Motor neuron (in vitro differentiated cells): ENCODE measurements at regions not wholly inside any gene's neighbourhood (a gene's known extent, or its start where the extent isn't known, plus 50 kb on each side); places are given as distances from the start of the nearest gene placed in this dataset.
A peak's percentile ranks its signal among the peaks of the same experiment; 100 is the strongest.
"Not testable (repeated sequence)": the region's sequence is repeated elsewhere in the genome, so short reads cannot be mapped to it uniquely, and the experiment has no call there.

Experiments
- ATAC-seq, 8 experiments: fragments of 200-7000 bp; cut with Tn5 transposase; replicated peaks in 6 of 8; 2 replicates each; pipeline ENCODE4 v1.8.0; 2021; ENCODE audit warnings: mild to moderate bottlenecking in 8 of 8, moderate library complexity in 8 of 8
- H3K27ac ChIP-seq, 2 donors: fragments of 250-450 bp; sonication (Bioruptor Pico); 2 replicates each; pipeline ENCODE4 v1.9.0; 2021; ENCODE audit warnings: antibody characterized with exemption in 2 of 2, mild to moderate bottlenecking in 2 of 2, moderate library complexity in 1 of 2
- H3K4me1 ChIP-seq, 2 donors: fragments of 250-450 bp; sonication (Bioruptor Pico); replicated peaks in 1 of 2; 2 replicates each; pipeline ENCODE4 v1.6.1; 2021; ENCODE audit warnings: antibody characterized with exemption in 2 of 2, mild to moderate bottlenecking in 2 of 2, moderate library complexity in 1 of 2
- H3K4me3 ChIP-seq, 5 donors: fragments of 250-450 bp; sonication (Bioruptor Pico); 2 replicates each; pipeline ENCODE4 v1.9.0; 2021; ENCODE audit warnings: antibody characterized with exemption in 5 of 5, mild to moderate bottlenecking in 5 of 5, moderate library complexity in 4 of 5
- WGBS, 10 experiments: fragments of 450-650 bp; shearing (Covaris generic); methylation state at CpG; one replicate each; pipeline ENCODE4 v1.0.0; 2022; 5-methylcytosine and 5-hydroxymethylcytosine counted together
- in situ Hi-C, 9 experiments: fragments of 400-800 bp; cut with MboI; loops; one replicate each; pipeline ENCODE4 v1.15.0; 2021; ENCODE audit warnings: low sequenced_read_pairs in 9 of 9, low pct_unique_long_range_greater_than_20kb in 2 of 9; ENCODE audit not compliant: unreplicated experiment in 9 of 9

GRCh38 chr2:89982246-89982645 lies 1290.8 kb downstream of the RPIA start:
- H3K27ac ChIP-seq, in situ Hi-C loops, H3K4me3 ChIP-seq, ATAC-seq, H3K4me1 ChIP-seq: not testable (repeated sequence)
- 0 to 70% (median 15%) methylated on average over 1 to 3 of the region's 4 CpGs; no CpG with 5 or more reads in 7 of the 10 experiments for WGBS, 10 experiments

- H3K4me3 ChIP-seq, in situ Hi-C loops, H3K27ac ChIP-seq, H3K4me1 ChIP-seq, ATAC-seq: not testable (repeated sequence)
- WGBS, 10 experiments, result no CpG with 5 or more reads among the region's 3 CpGs
These were observed 1294.2 kb downstream of the RPIA start for GRCh38 chr2:89985650-89986049.

DNA sequence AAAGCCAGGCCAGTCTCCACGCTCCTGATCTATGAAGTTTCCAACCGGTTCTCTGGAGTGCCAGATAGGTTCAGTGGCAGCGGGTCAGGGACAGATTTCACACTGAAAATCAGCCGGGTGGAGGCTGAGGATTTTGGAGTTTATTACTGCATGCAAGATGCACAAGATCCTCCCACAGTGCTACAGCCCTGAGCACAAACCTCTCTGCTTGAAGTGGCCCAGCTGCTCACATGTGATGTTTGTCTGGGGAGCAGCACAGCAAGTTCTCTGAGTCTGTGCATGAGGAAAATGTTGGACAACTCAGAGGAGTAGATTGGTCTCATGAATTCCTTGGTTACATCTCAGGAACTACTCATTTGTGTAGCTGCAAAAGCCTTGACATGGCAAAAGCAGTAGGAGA lies 1295.1 kb downstream of the RPIA start:
- H3K4me1 ChIP-seq, H3K4me3 ChIP-seq, in situ Hi-C loops, H3K27ac ChIP-seq: not testable (repeated sequence)
- peak in 2 of 8 experiments; percentile 34 to 52 for ATAC-seq
- WGBS, 10 experiments, result no CpG with 5 or more reads among the region's 4 CpGs

GRCh38 chr2:89996779-89997178 lies 1305.3 kb downstream of the RPIA start:
- ATAC-seq, H3K4me1 ChIP-seq, H3K4me3 ChIP-seq, H3K27ac ChIP-seq, in situ Hi-C loops: not testable (repeated sequence)

- in situ Hi-C loops, H3K4me3 ChIP-seq, H3K27ac ChIP-seq, ATAC-seq, H3K4me1 ChIP-seq: not testable (repeated sequence)
These were observed 1313.1 kb downstream of the RPIA start for GRCh38 chr2:90004553-90004952.

GRCh38 chr2:90010442-90011100 lies 1319.1 kb downstream of the RPIA start:
- H3K4me3 ChIP-seq, in situ Hi-C loops, H3K27ac ChIP-seq, H3K4me1 ChIP-seq: not testable (repeated sequence)
- peak in 3 of 8 experiments; percentile 64 to 87 (median 83) for ATAC-seq
- WGBS, 10 experiments, result no CpG with 5 or more reads among the region's 4 CpGs

DNA sequence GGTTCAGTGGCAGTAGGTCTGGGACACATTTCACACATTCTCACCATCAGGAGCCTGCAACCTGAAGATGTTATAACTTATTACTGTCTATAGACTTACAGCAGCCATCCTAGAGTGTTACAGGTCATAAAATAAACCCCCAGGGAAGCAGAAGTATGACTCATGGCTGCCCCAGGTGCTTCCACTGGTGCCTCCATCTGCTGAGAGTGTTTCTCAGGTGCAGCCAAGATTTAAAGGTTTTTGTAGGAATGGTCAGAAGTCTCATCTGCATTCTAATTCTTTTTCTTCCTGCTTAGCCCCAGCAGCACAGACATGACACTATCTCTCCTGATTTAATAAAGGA lies 1319.6 kb downstream of the RPIA start:
- H3K4me1 ChIP-seq, in situ Hi-C loops, H3K27ac ChIP-seq, H3K4me3 ChIP-seq: not testable (repeated sequence)
- ATAC-seq, result peak in 1 of 8 experiments; percentile 13

- H3K27ac ChIP-seq, in situ Hi-C loops, H3K4me1 ChIP-seq, H3K4me3 ChIP-seq, ATAC-seq: not testable (repeated sequence)
- WGBS, 10 experiments, result no CpG with 5 or more reads among the region's 1 CpG
These were observed 1328.4 kb downstream of the RPIA start for GRCh38 chr2:90019908-90020307.

GRCh38 chr2:90021234-90021633 lies 1329.8 kb downstream of the RPIA start:
- WGBS, 10 experiments, result no CpG with 5 or more reads among the region's 9 CpGs
- H3K4me3 ChIP-seq, H3K27ac ChIP-seq, in situ Hi-C loops, H3K4me1 ChIP-seq: not testable (repeated sequence)
- ATAC-seq, result peak in 7 of 8 experiments; percentile 21 to 99 (median 67)

GRCh38 chr2:90027231-90027643 lies 1335.8 kb downstream of the RPIA start:
- ATAC-seq, result peak in 6 of 8 experiments; percentile 24 to 89 (median 58)
- no CpG with 5 or more reads among the region's 3 CpGs for whole genome bisulfite sequencing, 10 experiments

GRCh38 chr2:90028381-90029079 lies 1337.1 kb downstream of the RPIA start:
- ATAC-seq, H3K4me3 ChIP-seq, H3K27ac ChIP-seq, in situ Hi-C loops, H3K4me1 ChIP-seq: not testable (repeated sequence)
- 24 to 54% methylated on average over 2 to 3 of the region's 8 CpGs; no CpG with 5 or more reads in 8 of the 10 experiments for WGBS, 10 experiments

More at GRCh38 chr2:90027231-90027643, 1335.8 kb downstream of the RPIA start:
- in situ Hi-C loops, H3K4me3 ChIP-seq, H3K27ac ChIP-seq, H3K4me1 ChIP-seq: not testable (repeated sequence)

GRCh38 chr2:90029080-90029428 lies 1337.6 kb downstream of the RPIA start:
- ATAC-seq, H3K4me1 ChIP-seq, H3K4me3 ChIP-seq, in situ Hi-C loops, H3K27ac ChIP-seq: not testable (repeated sequence)
- WGBS, 10 experiments, result no CpG with 5 or more reads among the region's 1 CpG

DNA sequence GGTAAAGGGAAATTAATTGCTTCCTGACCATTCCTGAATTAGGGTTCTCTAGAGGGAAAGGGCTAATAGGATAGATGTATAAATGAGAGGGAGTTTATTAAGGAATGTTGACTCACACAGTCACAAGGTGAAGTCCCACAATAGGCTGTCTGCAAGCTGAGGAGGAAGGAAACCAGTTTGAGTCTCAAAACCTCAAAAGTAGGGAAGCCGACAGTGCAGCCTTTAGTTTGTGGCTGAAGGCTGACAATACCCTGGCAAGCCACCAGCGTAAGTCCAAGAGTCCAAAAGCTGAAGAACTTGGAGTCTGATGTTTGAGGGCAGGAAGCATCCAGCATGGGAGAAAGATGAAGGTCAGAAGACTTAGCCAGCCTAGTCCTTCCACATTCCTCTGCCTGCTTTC lies 1340.8 kb downstream of the RPIA start:
- H3K4me3 ChIP-seq, H3K4me1 ChIP-seq, H3K27ac ChIP-seq, in situ Hi-C loops, ATAC-seq: not testable (repeated sequence)
- WGBS, 10 experiments, result 17 to 57% (median 20%) methylated on average over 1 of the region's 2 CpGs; no CpG with 5 or more reads in 7 of the 10 experiments

DNA sequence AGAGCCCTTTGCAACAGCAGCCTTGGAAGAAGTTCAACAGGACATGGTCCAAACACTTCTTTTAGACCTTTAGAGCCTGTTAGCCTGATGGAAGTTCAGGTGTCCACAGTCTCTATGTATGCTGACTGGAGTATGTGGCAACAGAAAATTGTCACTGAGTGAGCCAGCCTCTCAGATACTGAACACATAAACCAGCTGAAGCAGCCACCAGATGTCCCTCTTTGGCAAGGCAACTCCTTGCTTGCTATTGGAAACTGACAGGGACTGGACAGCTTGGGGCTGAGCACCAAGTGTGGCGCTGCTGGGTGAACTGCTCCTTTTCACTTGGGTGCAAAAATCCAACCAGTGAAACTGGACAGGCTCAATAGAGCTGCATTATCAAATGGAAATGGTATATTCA lies 1344.9 kb downstream of the RPIA start:
- in situ Hi-C loops, H3K4me3 ChIP-seq, H3K4me1 ChIP-seq, ATAC-seq, H3K27ac ChIP-seq: not testable (repeated sequence)
- WGBS, 10 experiments, result no CpG with 5 or more reads among the region's 1 CpG
